ENCODE measurements at regions not wholly inside any gene's neighbourhood (a gene's known extent, or its start where the extent isn't known, plus 50 kb on each side); places are given as distances from the start of the nearest gene placed in this dataset.

DNA sequence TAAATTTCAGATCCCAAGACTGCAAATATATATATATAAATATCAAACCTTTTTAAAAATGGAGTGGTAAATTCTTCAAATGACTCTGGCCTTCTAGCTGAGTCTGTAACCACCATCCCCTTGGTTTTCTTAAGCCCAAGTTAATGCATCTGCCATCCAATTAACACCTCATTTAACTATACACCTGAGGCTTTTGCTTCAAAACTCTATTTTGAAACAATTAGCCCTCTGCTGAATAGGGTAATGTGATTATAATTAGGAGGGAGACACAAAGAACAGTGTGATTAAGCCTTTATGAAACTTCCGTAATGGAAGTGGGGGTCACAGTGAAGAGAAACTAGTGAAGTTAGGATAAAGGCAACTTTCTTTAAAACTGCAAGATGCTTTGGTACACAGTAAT, 83.6 kb downstream of the GPR37 start:
- Histone ChIP-seq H3K36me3 (ENCODE audit: insufficient read depth, low read length) (no peaks in the 10 kb centered on the region), H2AFZ (ENCODE audit: low read length) (no peak overlapping the region), H3K9me3 (ENCODE audit: low read length) (no peaks in the 10 kb centered on the region), H3K9me2 (ENCODE audit: low read depth, low read length) (no peaks in the 10 kb centered on the region; the same call in 1 of the 2 replicates), H3K27me3 (ENCODE audit: insufficient read depth, low read length) (no peaks in the 10 kb centered on the region; the same call in 1 of the 2 replicates), H3K9ac (ENCODE audit: low read length) (no peak overlapping the region), H3K27ac (ENCODE audit: low read depth, low read length, poor library complexity, severe bottlenecking) (no peak overlapping the region), H3K4me1 (ENCODE audit: insufficient read depth, low read length, severe bottlenecking) (no peaks in the 10 kb centered on the region), H3F3A (ENCODE audit: insufficient read depth, low read length) (no peaks in the 10 kb centered on the region), H3K4me3 (ENCODE audit: low read depth, low read length, poor library complexity, severe bottlenecking) (no peak overlapping the region), H4K20me1 (ENCODE audit: insufficient read depth, low read length) (no peaks in the 10 kb centered on the region), H3K4me2 (ENCODE audit: low read length) (no peak overlapping the region), H3K79me2 (ENCODE audit: insufficient read depth, low read length) (no peaks in the 10 kb centered on the region)
- TF ChIP-seq, protein P1, sequence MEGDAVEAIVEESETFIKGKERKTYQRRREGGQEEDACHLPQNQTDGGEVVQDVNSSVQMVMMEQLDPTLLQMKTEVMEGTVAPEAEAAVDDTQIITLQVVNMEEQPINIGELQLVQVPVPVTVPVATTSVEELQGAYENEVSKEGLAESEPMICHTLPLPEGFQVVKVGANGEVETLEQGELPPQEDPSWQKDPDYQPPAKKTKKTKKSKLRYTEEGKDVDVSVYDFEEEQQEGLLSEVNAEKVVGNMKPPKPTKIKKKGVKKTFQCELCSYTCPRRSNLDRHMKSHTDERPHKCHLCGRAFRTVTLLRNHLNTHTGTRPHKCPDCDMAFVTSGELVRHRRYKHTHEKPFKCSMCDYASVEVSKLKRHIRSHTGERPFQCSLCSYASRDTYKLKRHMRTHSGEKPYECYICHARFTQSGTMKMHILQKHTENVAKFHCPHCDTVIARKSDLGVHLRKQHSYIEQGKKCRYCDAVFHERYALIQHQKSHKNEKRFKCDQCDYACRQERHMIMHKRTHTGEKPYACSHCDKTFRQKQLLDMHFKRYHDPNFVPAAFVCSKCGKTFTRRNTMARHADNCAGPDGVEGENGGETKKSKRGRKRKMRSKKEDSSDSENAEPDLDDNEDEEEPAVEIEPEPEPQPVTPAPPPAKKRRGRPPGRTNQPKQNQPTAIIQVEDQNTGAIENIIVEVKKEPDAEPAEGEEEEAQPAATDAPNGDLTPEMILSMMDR (IDR thresholded peaks at IDR 0.05; ENCODE audit: low read length) = no peak
- no peak for TF ChIP-seq EZH2 (IDR thresholded peaks at IDR 0.05; ENCODE audit: borderline replicate concordance, low read length)

DNA sequence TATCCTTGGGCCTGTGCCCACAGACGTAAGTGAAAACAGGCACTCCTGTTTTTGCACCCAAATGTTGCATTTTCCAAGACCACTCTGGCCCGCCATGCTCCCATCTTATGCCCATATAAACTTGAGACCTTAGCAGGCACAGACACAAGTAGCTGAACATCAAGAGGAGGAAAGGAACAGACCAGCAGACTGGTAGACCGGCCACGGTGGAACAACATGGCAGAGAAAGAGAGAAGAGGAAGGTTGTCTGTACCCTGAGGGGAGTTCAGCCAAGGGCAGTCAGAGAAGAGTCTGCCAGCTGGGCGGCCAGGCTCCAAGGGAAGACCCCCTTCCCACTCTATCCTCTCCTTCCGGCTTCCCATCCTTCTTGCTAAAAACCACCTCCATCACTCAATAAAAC, 85.3 kb downstream of the GPR37 start:
- no peaks in the 10 kb centered on the region; the same call in 1 of the 2 replicates for H3K9me2 ChIP-seq (ENCODE audit: low read depth, low read length)
- TF ChIP-seq EZH2 (IDR thresholded peaks at IDR 0.05; ENCODE audit: borderline replicate concordance, low read length) = no peak
- TF ChIP-seq, protein P1 (IDR thresholded peaks at IDR 0.05; ENCODE audit: low read length) = no peak
- H2AFZ ChIP-seq (ENCODE audit: low read length) = no peak overlapping the region
- H4K20me1 ChIP-seq (ENCODE audit: insufficient read depth, low read length) = no peaks in the 10 kb centered on the region
- no peaks in the 10 kb centered on the region for H3K36me3 ChIP-seq (ENCODE audit: insufficient read depth, low read length)
- no peak overlapping the region for H3K27ac ChIP-seq (ENCODE audit: low read depth, low read length, poor library complexity, severe bottlenecking)
- no peaks in the 10 kb centered on the region for H3K4me1 ChIP-seq (ENCODE audit: insufficient read depth, low read length, severe bottlenecking)
- no peak overlapping the region for H3K9ac ChIP-seq (ENCODE audit: low read length)
- H3K4me2 ChIP-seq (ENCODE audit: low read length) = no peak overlapping the region
- H3K4me3 ChIP-seq (ENCODE audit: low read depth, low read length, poor library complexity, severe bottlenecking) = no peak overlapping the region
- H3K27me3 ChIP-seq (ENCODE audit: insufficient read depth, low read length) = no peaks in the 10 kb centered on the region; the same call in 1 of the 2 replicates
- no peaks in the 10 kb centered on the region for H3F3A ChIP-seq (ENCODE audit: insufficient read depth, low read length)
- no peaks in the 10 kb centered on the region for H3K79me2 ChIP-seq (ENCODE audit: insufficient read depth, low read length)
- no peaks in the 10 kb centered on the region for H3K9me3 ChIP-seq (ENCODE audit: low read length)

DNA sequence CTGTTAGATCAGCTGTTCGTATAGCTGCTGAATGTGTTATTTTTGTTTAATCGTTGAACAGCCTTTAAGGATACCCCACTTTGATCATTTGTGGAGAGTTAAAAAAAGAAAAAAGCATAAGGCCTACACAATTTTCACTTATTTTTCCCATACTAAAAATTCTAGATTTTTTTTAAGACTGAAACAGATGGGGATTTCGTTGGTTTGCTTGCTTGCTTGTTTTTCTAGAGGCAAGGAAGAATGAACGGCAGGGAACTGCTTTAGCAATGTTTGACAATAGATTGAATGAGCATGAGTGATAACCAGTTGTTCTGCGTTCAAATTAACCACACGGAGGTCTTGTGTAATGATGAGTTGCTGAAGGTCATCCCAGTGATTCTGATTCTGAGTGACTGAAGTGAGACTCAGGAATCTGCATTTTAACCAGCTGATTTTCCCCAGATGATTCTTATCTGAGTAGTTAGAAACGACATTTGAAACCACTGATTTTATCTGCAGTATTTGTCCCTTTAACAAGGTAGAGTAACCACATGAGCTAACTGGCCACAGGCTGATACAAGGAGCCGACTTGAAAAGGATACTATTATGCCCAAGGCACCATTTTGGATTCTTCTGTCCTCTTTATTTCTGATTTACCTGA, 85.9 kb downstream of the GPR37 start:
- Histone ChIP-seq H4K20me1 (ENCODE audit: insufficient read depth, low read length) (no peaks in the 10 kb centered on the region), H2AFZ (ENCODE audit: low read length) (no peak overlapping the region), H3K27ac (ENCODE audit: low read depth, low read length, poor library complexity, severe bottlenecking) (no peak overlapping the region), H3K4me1 (ENCODE audit: insufficient read depth, low read length, severe bottlenecking) (no peaks in the 10 kb centered on the region), H3K4me3 (ENCODE audit: low read depth, low read length, poor library complexity, severe bottlenecking) (no peak overlapping the region), H3K9me2 (ENCODE audit: low read depth, low read length) (no peaks in the 10 kb centered on the region; the same call in 1 of the 2 replicates), H3K79me2 (ENCODE audit: insufficient read depth, low read length) (no peaks in the 10 kb centered on the region), H3K36me3 (ENCODE audit: insufficient read depth, low read length) (no peaks in the 10 kb centered on the region), H3K4me2 (ENCODE audit: low read length) (no peak overlapping the region), H3K9me3 (ENCODE audit: low read length) (no peaks in the 10 kb centered on the region), H3K27me3 (ENCODE audit: insufficient read depth, low read length) (no peaks in the 10 kb centered on the region; the same call in 1 of the 2 replicates), H3F3A (ENCODE audit: insufficient read depth, low read length) (no peaks in the 10 kb centered on the region), H3K9ac (ENCODE audit: low read length) (no peak overlapping the region)
- TF ChIP-seq, protein P1 (IDR thresholded peaks at IDR 0.05; ENCODE audit: low read length) = no peak
- TF ChIP-seq EZH2 (IDR thresholded peaks at IDR 0.05; ENCODE audit: borderline replicate concordance, low read length) = no peak

All from OCI-LY1 (cell line).